GM19452 (cell line): ENCODE measurements at regions not wholly inside any gene's neighbourhood (a gene's known extent, or its start where the extent isn't known, plus 50 kb on each side); places are given as distances from the start of the nearest gene placed in this dataset.

Experiments
- ATAC-seq: cut with Tn5 transposase; IDR thresholded peaks from one replicate; pipeline ENCODE4 v1.9.1; 2021; ENCODE audit not compliant: unreplicated experiment

- ATAC-seq, result no peak
These were observed 268.9 kb downstream of the ZNF608 start for GRCh38 chr5:124477577-124477976.

GRCh38 chr5:124477062-124477461 is 269.4 kb downstream of the ZNF608 start:
- ATAC-seq, result no peak

DNA sequence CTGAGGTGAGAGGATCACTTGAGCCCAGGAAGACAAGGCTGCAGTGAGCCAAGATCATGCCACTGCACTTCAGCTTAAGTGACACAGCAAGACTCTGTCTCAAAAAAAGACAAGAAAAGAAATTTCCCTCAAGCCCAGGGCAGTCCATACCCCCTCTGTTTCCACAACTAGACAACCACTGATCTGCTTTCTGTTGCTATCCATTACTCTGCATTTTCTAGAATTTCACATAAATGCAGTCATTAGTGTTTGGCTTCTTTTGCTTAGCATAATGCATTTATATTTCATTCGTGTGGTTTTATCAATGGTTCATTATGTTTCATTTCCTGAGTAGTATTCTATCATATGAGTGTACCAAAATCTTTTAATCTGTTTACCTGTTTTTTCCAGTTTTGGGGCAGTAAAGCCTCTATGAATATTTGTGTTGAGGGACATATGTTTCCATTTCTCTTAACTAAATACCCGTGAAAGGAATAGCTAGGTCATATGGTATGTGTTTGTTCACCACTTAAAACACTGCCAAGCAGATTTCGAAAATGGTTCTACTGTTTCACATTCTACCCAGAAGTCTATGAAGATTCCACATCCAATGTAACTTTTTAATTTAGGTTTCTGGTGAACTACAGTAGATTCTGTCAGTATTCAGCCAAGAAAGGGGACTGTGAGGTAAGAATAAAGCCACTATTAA is 271.8 kb downstream of the ZNF608 start:
- no peak for ATAC-seq

- ATAC-seq, result no peak
These were observed 277.6 kb downstream of the ZNF608 start for GRCh38 chr5:124468671-124469411.

DNA sequence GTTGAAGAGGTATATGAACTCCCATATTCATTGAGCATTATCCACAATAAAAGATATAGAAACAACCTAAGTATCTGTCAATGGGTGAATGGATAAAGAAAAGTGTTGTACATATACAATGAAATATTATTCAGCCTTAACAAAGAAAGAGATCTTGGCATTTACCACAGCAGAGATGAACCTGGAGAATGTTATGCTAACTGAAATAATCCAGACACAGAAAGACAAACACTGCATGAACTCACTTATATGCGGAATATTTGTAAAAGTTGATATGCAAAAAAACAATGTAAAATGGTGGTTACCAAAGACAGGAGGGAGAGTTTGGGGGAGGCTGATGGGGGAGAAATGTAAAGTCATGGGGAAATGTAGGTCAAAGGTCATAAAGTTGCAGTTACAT is 278.7 kb downstream of the ZNF608 start:
- ATAC-seq, result no peak

DNA sequence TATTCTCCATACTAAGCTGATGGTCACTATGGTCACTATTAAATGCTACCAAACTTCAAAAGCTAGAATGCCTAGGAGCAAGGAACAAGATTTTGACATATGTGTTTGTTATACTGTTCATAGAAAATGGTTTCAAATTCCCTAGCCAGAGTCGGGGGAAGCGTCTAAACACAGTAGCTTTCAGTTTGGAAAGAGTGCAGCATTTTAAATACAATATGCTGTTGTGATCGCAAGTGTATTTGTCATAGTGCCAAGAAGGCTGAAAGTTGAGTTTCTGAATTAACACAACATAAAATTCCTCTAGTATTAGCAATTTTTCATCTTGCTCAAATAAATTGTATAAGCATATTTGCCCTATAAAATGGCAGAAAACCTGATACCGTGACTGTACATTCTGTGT is 280.4 kb downstream of the ZNF608 start:
- no peak for ATAC-seq

DNA sequence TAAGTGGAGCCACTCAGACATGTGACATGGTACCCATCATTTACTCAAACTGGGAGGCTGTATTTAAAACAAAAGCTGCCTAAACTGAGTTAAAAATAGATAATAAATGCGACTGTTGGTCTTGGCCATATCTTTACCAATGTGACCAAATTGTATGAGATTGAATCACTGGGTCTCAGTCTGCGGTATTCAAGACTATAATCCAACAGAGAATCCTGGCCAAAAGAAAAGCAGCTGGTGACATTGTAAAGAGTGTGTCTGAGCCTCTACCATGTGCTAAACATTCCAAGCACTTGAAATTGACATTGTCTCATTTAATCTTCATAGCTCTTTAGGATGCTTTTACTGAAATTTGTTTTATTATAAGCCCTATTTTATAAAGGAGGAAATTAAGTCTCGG is 282.6 kb downstream of the ZNF608 start:
- no peak for ATAC-seq

GRCh38 chr5:124462751-124463150 is 283.7 kb downstream of the ZNF608 start:
- ATAC-seq, result no peak

GRCh38 chr5:124461941-124462340 is 284.5 kb downstream of the ZNF608 start:
- ATAC-seq, result no peak

GRCh38 chr5:124461157-124461556 is 285.3 kb downstream of the ZNF608 start:
- ATAC-seq, result no peak

- ATAC-seq, result no peak
These were observed 285.8 kb downstream of the ZNF608 start for GRCh38 chr5:124460642-124461041.

DNA sequence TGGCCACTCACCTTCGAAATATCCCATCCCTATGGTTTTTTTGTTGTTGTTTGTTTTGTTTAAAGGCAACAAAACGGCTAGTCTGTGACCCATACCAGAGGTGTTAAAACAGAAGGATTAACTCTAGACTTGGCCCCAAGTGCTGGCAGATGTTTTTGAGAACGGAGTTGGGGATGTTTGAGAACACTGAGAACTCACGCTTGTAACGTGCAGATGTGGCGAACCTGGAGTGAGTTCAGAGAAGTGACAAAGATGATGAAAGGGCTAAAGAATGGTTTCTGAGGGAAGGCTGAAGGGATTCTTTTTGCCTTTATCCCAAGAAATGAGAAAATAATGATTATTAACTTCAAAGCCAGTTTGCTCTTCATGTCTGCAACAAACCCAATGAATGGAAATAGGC is 286.5 kb downstream of the ZNF608 start:
- ATAC-seq, result no peak

- no peak for ATAC-seq
These were observed 288.5 kb downstream of the ZNF608 start for GRCh38 chr5:124457901-124458300.

DNA sequence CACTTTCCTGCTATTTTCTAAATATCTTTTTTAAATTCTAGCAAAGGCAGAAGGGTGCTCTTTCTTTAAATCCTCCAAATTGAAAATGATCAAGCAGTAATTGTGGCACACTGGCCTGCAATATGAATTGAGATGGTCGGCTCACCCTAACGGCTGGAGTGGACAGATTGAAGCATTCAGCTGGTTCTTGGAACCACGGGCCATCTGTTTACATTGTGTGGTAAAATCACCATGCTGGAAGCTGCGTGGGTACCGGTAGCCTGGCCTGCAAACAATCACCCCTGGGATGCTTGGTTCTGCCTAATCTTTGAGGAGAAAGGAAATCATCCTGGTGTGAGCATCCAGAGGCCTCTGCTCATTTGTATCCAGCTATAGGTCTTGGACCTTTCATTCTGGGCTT is 289.3 kb downstream of the ZNF608 start:
- ATAC-seq, result no peak

- ATAC-seq, result no peak
These were observed 290.2 kb downstream of the ZNF608 start for GRCh38 chr5:124456249-124456648.

DNA sequence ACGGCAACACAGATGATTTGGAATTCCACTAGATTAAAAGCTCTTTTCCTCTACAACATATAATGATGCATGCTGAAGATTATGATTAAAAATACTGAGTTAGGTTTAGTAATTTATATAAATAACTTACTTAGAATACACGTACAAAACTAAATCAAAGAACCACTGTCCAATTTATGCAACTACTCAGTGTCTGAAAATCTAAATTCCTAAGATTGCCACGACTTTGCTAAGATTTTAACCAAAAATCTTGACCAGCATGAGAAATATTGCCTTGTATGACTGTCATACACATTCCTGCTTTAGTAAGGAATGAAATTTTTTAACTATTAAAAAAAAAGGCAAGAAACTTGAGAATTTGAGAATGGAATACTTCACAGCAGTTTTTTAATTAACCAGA is 292.4 kb downstream of the ZNF608 start:
- ATAC-seq, result peak; percentile 2

GRCh38 chr5:124453221-124454051 is 293.0 kb downstream of the ZNF608 start:
- peak; percentile 97 for ATAC-seq

DNA sequence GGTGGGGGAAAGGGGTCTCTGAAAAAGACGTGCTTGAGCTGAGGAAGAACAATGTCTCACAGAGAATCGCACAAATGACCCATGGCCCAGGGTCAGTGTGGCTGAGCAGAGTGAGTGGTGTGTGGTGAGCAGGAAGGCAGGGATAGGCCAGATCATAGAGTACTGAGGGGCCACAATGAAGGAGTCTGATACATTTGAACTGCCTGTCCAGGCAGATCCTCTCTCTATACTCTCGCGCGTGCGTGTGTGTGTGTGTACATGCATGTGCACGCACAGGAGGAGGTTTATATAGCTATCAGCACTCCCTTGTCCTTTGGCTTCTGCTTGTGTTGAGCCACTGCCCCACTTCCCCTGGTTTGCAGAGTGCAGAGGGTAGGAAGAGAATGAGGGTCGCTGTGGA is 294.0 kb downstream of the ZNF608 start:
- ATAC-seq, result no peak

DNA sequence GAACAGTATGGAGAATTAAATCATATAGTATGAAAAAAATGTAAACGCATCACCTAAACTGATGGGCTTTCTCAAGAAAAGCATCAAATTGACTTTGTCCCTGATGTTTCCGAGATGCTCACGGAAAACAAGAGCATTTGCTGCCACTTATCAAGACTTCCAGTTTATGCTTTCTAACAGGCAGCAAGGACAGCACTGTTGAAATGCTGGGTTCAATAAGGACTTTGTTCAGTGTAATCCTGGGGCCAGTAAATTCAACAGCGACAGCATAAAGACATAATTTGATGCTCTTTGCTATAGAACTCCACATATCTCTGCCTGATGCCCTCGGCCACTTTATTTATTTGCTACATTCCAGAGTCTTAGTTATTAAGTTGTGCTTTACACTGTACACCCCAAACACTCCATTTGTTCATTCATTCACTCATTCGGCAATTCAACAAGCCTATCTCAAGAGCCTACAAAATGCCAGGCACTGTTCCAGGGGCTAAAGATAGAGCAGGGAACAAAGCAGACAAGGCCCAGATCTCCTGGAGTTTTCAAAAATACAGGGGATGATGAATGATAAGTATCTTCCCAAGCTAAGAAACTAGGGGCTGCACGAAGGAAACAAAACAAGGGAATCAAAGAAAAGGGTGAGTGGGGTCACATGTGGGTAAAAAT is 294.6 kb downstream of the ZNF608 start:
- no peak for ATAC-seq

DNA sequence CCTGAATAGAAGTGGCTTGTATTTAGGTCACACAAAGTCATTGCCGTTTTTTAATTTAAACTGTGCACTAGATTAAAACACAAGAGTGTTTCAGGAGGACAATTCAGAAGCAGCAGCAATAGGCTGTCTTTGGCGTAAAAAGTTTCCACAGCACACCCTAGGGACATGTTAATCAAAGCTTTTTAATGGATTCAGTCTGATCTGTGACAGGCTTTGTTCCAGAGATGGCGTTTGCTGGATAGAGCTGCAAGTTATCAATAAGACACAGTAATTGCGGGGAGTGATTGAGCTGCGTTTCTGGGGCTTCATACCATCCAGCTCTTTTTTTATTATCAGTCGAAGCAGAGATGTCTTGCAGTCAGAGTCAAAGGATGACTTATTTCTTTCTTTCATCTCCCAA is 300.3 kb downstream of the ZNF608 start:
- ATAC-seq, result no peak

- no peak for ATAC-seq
These were observed 301.3 kb downstream of the ZNF608 start for GRCh38 chr5:124445070-124445619.
